Parathyroid adenoma (tissue), 2 donors: ENCODE measurements at regions not wholly inside any gene's neighbourhood (a gene's known extent, or its start where the extent isn't known, plus 50 kb on each side); places are given as distances from the start of the nearest gene placed in this dataset.

Experiments
- H2AFZ ChIP-seq: fragments of 300-600 bp; sonication (generic); one replicate; pipeline ENCODE4 v1.7.0; 2017; ENCODE audit warnings: antibody characterized with exemption, mild to moderate bottlenecking
- H3K27ac ChIP-seq: fragments of 300-600 bp; sonication (generic); one replicate; pipeline ENCODE4 v1.7.0; 2017
- H3K27me3 ChIP-seq: fragments of 300-600 bp; sonication (generic); one replicate; pipeline ENCODE4 v1.7.0; 2017; ENCODE audit warnings: low read length; ENCODE audit not compliant: control insufficient read depth, insufficient read depth
- H3K36me3 ChIP-seq: fragments of 300-600 bp; sonication (generic); one replicate; pipeline ENCODE4 v1.7.0; 2017; ENCODE audit warnings: low read length; ENCODE audit not compliant: control insufficient read depth, insufficient read depth
- H3K4me1 ChIP-seq: fragments of 300-600 bp; sonication (generic); one replicate; pipeline ENCODE4 v1.7.0; 2017; ENCODE audit warnings: control low read depth
- H3K4me2 ChIP-seq: fragments of 300-600 bp; sonication (generic); one replicate; pipeline ENCODE4 v1.7.0; 2017; ENCODE audit warnings: low read length
- H3K4me3 ChIP-seq: fragments of 300-600 bp; sonication (generic); one replicate; pipeline ENCODE4 v1.7.0; 2017; ENCODE audit warnings: low read depth, low read length
- H3K79me2 ChIP-seq: fragments of 300-600 bp; sonication (generic); one replicate; pipeline ENCODE4 v1.7.0; 2017; ENCODE audit warnings: control low read depth
- H3K9ac ChIP-seq: fragments of 300-600 bp; sonication (generic); one replicate; pipeline ENCODE4 v1.7.0; 2017; ENCODE audit warnings: mild to moderate bottlenecking
- H3K9me3 ChIP-seq: fragments of 300-600 bp; sonication (generic); one replicate; pipeline ENCODE4 v1.7.0; 2017; ENCODE audit warnings: low read length; ENCODE audit not compliant: control insufficient read depth
- CTCF ChIP-seq: fragments of 300-600 bp; sonication (generic); IDR thresholded peaks from one replicate; pipeline ENCODE4 v1.7.0; 2017; ENCODE audit warnings: antibody characterized with exemption, mild to moderate bottlenecking
- donor health status: primary hyperparathyroidism.

GRCh38 chr10:113433711-113434110 lies 119.1 kb upstream of the HABP2 start:
- Histone ChIP-seq H3K9ac (no peak overlapping the region), H3K27ac (no peak overlapping the region), H3K36me3 (no peaks in the 10 kb centered on the region), H3K27me3 (no peaks in the 10 kb centered on the region), H3K4me2 (no peak overlapping the region), H3K9me3 (no peaks in the 10 kb centered on the region), H3K4me1 (no peaks in the 10 kb centered on the region), H3K79me2 (no peaks in the 10 kb centered on the region), H3K4me3 (no peak overlapping the region), H2AFZ (no peak overlapping the region)
- TF ChIP-seq CTCF = no peak

- H3K4me2 ChIP-seq = no peak overlapping the region
- no peaks in the 10 kb centered on the region for H3K36me3 ChIP-seq
- no peaks in the 10 kb centered on the region for H3K27me3 ChIP-seq
- no peak for TF ChIP-seq CTCF
- H3K9ac ChIP-seq = no peak overlapping the region
- no peak overlapping the region for H2AFZ ChIP-seq
- no peaks in the 10 kb centered on the region for H3K79me2 ChIP-seq
- H3K9me3 ChIP-seq = no peaks in the 10 kb centered on the region
- no peak overlapping the region for H3K27ac ChIP-seq
- no peaks in the 10 kb centered on the region for H3K4me1 ChIP-seq
- no peak overlapping the region for H3K4me3 ChIP-seq
These were observed 118.5 kb upstream of the HABP2 start for GRCh38 chr10:113434315-113434714.

- Histone ChIP-seq H3K36me3 (no peaks in the 10 kb centered on the region), H3K9me3 (no peaks in the 10 kb centered on the region), H2AFZ (no peak overlapping the region), H3K4me2 (no peak overlapping the region), H3K27ac (no peak overlapping the region), H3K79me2 (no peaks in the 10 kb centered on the region), H3K27me3 (no peaks in the 10 kb centered on the region), H3K9ac (no peak overlapping the region), H3K4me3 (no peak overlapping the region), H3K4me1 (no peaks in the 10 kb centered on the region)
- TF ChIP-seq CTCF = no peak
These were observed 117.9 kb upstream of the HABP2 start for GRCh38 chr10:113434950-113435349.

- no peak overlapping the region for H2AFZ ChIP-seq
- no peaks in the 10 kb centered on the region for H3K79me2 ChIP-seq
- no peak overlapping the region for H3K27ac ChIP-seq
- TF ChIP-seq CTCF = no peak
- H3K27me3 ChIP-seq = no peaks in the 10 kb centered on the region
- H3K4me1 ChIP-seq = no peaks in the 10 kb centered on the region
- no peaks in the 10 kb centered on the region for H3K9me3 ChIP-seq
- no peak overlapping the region for H3K9ac ChIP-seq
- no peaks in the 10 kb centered on the region for H3K36me3 ChIP-seq
- H3K4me2 ChIP-seq = no peak overlapping the region
- H3K4me3 ChIP-seq = no peak overlapping the region
These were observed 117.0 kb upstream of the HABP2 start for GRCh38 chr10:113435881-113436280.

- TF ChIP-seq CTCF = no peak
- H3K79me2 ChIP-seq = no peaks in the 10 kb centered on the region
- H3K4me2 ChIP-seq = no peak overlapping the region
- H2AFZ ChIP-seq = no peak overlapping the region
- no peak overlapping the region for H3K9ac ChIP-seq
- H3K27me3 ChIP-seq = no peaks in the 10 kb centered on the region
- H3K27ac ChIP-seq = no peak overlapping the region
- no peaks in the 10 kb centered on the region for H3K36me3 ChIP-seq
- no peak overlapping the region for H3K4me3 ChIP-seq
- H3K9me3 ChIP-seq = no peaks in the 10 kb centered on the region
- H3K4me1 ChIP-seq = no peaks in the 10 kb centered on the region
These were observed 116.0 kb upstream of the HABP2 start for GRCh38 chr10:113436851-113437250.
